GM18499 (cell line): ENCODE measurements at regions not wholly inside any gene's neighbourhood (a gene's known extent, or its start where the extent isn't known, plus 50 kb on each side); places are given as distances from the start of the nearest gene placed in this dataset.

Experiments
- ATAC-seq: cut with Tn5 transposase; IDR thresholded peaks from one replicate; pipeline ENCODE4 v1.9.1; 2021; ENCODE audit warnings: moderate number of reproducible peaks; ENCODE audit not compliant: insufficient read depth, unreplicated experiment

DNA sequence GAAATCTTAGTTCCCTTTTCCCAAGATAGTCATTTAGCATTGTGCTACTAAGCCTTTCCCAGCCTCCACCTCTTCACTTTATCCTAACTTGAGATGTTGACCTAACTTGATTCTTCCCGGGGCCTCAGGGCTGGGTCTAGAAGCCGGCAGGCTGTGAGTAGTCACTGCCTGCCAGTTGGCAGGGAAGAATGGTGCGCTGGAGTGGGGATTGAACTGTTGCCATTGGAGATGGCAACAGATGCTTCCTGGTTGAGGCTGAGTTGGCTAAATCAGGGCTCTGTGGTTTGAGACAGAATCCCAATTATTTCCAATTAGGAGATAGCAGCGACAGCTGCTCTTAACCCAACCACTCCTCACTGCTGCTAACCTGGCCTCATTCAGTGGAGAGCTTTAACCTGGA, 343.1 kb downstream of the BRINP1 start:
- no peak for ATAC-seq

DNA sequence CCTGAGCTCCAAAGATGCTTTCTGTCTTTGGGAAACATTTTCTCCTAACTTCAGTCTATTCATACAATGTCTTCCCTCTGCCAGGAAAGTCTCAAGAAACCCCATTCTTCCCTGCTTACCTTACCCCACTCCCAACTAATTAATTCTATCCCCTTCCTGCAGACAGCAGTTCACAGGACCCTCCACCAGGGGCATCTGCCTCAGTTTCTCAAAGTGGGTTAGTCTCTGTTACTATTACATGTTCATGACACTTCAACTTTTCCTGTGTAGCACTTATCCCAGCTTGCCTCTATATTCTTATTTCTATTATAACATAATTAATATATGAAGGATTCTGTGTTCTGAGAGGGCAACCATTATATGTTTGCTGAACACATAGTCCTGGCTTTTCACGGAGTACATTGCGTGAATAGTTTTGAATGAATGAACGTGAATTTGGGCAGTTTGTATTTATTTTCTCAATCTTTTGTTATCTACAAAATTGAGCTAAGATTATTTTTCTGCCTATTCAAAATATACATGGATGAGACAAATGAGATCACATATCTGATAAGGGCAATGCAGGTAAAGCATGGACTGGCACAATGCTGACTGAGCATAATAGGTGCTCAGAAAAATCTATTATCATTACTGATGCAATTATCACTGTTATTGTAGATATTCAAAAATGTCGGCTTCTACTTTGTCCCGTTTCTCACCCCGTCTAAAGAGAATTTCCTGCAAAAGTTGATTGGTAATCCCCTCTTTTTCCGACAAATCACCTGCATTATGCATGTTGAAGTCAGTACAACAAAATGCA, 341.1 kb downstream of the BRINP1 start:
- no peak for ATAC-seq

DNA sequence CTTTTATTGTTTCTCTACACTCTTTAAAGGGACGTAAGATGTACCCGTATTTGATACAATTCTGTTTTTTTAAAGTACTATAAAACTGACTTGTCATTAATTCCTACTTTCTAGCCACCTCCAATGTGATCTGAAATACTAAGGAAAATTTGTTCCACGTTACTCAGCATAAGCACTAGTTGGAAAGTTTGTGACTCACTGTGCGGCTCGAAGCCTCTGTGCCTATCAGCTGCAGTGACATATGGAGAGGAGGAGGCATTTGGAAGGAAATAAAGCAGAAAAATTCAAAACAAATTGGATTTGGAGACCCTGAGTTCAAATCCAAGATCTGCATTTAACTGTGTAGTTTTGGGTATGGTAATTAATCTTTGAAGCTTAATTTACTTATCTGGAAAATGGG, 339.3 kb downstream of the BRINP1 start:
- ATAC-seq = no peak

DNA sequence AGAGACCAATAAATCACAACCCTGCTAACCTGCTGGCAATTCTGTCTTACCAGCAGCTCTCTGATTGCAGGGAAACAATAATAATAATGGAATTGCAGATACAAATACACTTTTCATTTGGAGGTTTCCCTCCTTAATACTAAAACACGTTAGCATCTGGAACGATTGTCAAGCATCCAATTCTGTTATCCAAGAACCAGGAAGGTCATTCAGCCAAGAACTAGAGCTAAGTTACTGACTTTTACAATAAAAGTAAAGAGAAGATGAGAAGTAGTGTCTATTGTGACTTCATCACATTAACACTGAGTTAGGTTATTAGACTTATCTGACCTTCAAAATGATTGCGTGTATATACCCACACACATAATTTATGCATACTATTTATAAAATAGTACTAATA, 335.6 kb downstream of the BRINP1 start:
- ATAC-seq = no peak

GRCh38 chr9:119036969-119037368, 332.3 kb downstream of the BRINP1 start:
- no peak for ATAC-seq

- no peak for ATAC-seq
These were observed 325.2 kb downstream of the BRINP1 start for GRCh38 chr9:119043996-119044395.

- ATAC-seq = no peak
These were observed 324.4 kb downstream of the BRINP1 start for GRCh38 chr9:119044806-119045205.

DNA sequence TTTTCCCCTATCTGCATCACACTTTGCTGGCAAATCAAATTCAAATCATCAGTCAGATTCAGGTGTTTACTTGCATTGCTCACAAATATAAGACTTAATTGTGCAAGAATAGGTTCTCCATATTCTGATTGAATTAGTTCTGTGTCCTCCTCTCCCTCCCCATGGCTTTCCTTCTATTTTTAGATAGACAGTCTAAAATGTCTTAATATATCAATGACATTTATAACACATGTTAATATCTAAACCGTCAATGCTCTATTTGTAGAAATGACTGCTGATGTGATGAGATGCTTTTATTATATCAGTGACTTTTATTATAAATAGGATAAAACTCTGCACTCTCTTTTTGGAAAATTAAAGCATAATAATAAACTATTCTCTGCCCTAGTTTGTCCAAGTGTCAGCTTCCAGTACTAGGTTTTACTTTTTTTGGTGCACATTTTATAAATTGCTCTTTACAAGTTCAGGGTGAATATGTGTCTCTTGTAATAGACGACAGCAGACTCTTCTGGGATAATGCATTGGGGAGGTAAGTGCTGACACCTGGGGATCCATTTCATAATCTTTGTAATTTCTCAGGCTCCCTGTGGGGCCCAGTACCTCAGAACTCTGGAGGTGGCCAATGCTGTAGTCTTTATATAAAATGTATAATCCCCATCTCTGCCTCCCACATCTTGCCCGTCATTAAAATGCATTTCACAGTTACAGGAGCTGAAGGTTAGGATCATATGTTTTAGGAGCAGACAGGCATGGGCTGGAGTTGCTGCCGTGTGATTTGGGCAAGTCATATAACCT, 321.5 kb downstream of the BRINP1 start:
- no peak for ATAC-seq

- no peak for ATAC-seq
These were observed 319.0 kb downstream of the BRINP1 start for GRCh38 chr9:119050281-119050680.

GRCh38 chr9:119052339-119053030, 316.8 kb downstream of the BRINP1 start:
- ATAC-seq = no peak

GRCh38 chr9:119053070-119053469, 316.2 kb downstream of the BRINP1 start:
- ATAC-seq = no peak

- no peak for ATAC-seq
These were observed 308.4 kb downstream of the BRINP1 start for GRCh38 chr9:119060629-119061385.

- no peak for ATAC-seq
These were observed 297.6 kb downstream of the BRINP1 start for GRCh38 chr9:119071636-119072035.

GRCh38 chr9:119074017-119074416, 295.2 kb downstream of the BRINP1 start:
- no peak for ATAC-seq

GRCh38 chr9:119078015-119078414, 291.2 kb downstream of the BRINP1 start:
- no peak for ATAC-seq

DNA sequence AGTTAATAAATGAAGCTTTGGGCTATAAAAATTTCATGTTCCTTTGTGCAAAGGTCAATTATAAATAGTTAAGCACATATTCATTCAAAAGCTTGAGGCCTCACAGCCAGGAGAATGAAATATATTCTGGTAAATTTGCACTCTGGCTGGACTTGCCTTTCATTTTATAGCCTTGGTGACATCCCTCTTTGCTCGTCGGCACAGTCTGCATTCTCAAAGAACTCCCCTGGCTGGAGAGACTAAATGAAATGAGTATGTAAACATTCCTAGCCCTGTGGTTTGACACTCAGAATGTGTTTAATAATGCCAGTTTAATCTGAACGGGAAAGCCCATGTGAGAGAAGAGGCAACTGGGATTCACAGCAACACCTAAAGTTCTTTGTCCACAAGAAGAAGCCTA, 285.6 kb downstream of the BRINP1 start:
- no peak for ATAC-seq

GRCh38 chr9:119086590-119086989, 282.6 kb downstream of the BRINP1 start:
- ATAC-seq = no peak

GRCh38 chr9:119088002-119088547, 281.2 kb downstream of the BRINP1 start:
- no peak for ATAC-seq

GRCh38 chr9:119091074-119091473, 278.2 kb downstream of the BRINP1 start:
- ATAC-seq = no peak

- no peak for ATAC-seq
These were observed 277.1 kb downstream of the BRINP1 start for GRCh38 chr9:119092125-119092524.
